NCI-H187 treated with DMSO at 0.1 percent for 48 hours (cell line): ENCODE measurements at regions not wholly inside any gene's neighbourhood (a gene's known extent, or its start where the extent isn't known, plus 50 kb on each side); places are given as distances from the start of the nearest gene placed in this dataset.
"Not testable (repeated sequence)": the region's sequence is repeated elsewhere in the genome, so short reads cannot be mapped to it uniquely, and the experiment has no call there.

Experiments used
- DNase-seq: peaks from one replicate; lab custom pipeline; 2025; lab: John Stamatoyannopoulos, UW

- not testable (repeated sequence) for DNase-seq
Observed at GRCh38 chrX:153266140-153266539, 55.4 kb downstream of the PNMA6F start.

GRCh38 chrX:153260468-153260867 lies 61.1 kb downstream of the PNMA6F start:
- not testable (repeated sequence) for DNase-seq

- not testable (repeated sequence) for DNase-seq
Observed at GRCh38 chrX:153253239-153253638, 68.3 kb downstream of the PNMA6F start.

GRCh38 chrX:153252378-153253129 lies 69.0 kb downstream of the PNMA6F start:
- DNase-seq, result not testable (repeated sequence)

GRCh38 chrX:153251952-153252351 lies 69.6 kb downstream of the PNMA6F start:
- DNase-seq, result not testable (repeated sequence)

GRCh38 chrX:153250762-153251161 lies 70.8 kb downstream of the PNMA6F start:
- not testable (repeated sequence) for DNase-seq

GRCh38 chrX:153245288-153245731 lies 66.2 kb downstream of the MAGEA1 start:
- DNase-seq, result peak; percentile 51

- no peak for DNase-seq
Observed at GRCh38 chrX:153244767-153245166, 65.7 kb downstream of the MAGEA1 start.

GRCh38 chrX:153238361-153238760 lies 59.3 kb downstream of the MAGEA1 start:
- DNase-seq, result no peak
